H9 (cell line): ENCODE measurements at regions not wholly inside any gene's neighbourhood (a gene's known extent, or its start where the extent isn't known, plus 50 kb on each side); places are given as distances from the start of the nearest gene placed in this dataset.

ENCODE experiments used
- DNase-seq: peaks from one replicate; pipeline ENCODE4 v3.0.0-alpha.2; 2017
- H2AFZ ChIP-seq: one replicate; pipeline ENCODE4 v1.6.1; 2013; ENCODE audit warnings: mild to moderate bottlenecking, low read length, control low read depth, moderate library complexity
- H2AK5ac ChIP-seq: 2 replicates; pipeline ENCODE4 v1.6.1; 2013; ENCODE audit warnings: low read length, control low read depth, mixed read lengths; ENCODE audit not compliant: insufficient read length
- H2BK120ac ChIP-seq: one replicate; pipeline ENCODE4 v1.6.1; 2013; ENCODE audit warnings: low read depth, mild to moderate bottlenecking, low read length, control low read depth, inconsistent platforms; ENCODE audit not compliant: poor library complexity, severe bottlenecking
- H2BK12ac ChIP-seq: 2 replicates; pipeline ENCODE4 v1.6.1; 2013; ENCODE audit warnings: low read length, control low read depth, mixed read lengths, low read depth; ENCODE audit not compliant: insufficient read length
- H2BK15ac ChIP-seq: 2 replicates; pipeline ENCODE4 v1.6.1; 2013; ENCODE audit warnings: low read depth, low read length, control low read depth
- H2BK20ac ChIP-seq: one replicate; pipeline ENCODE4 v1.6.1; 2013; ENCODE audit warnings: low read depth, mild to moderate bottlenecking, low read length, control low read depth, inconsistent platforms; ENCODE audit not compliant: poor library complexity, severe bottlenecking
- H2BK5ac ChIP-seq: 2 replicates; pipeline ENCODE4 v1.6.1; 2013; ENCODE audit warnings: low read length, control low read depth, mixed read lengths; ENCODE audit not compliant: insufficient read length
- H3K14ac ChIP-seq: 2 replicates; pipeline ENCODE4 v1.6.1; 2013; ENCODE audit warnings: low read length, control low read depth; ENCODE audit not compliant: insufficient read depth
- H3K18ac ChIP-seq: 2 replicates; pipeline ENCODE4 v1.6.1; 2013; ENCODE audit warnings: low read depth, mild to moderate bottlenecking, mixed read lengths, low read length, control low read depth; ENCODE audit not compliant: insufficient read length
- H3K23ac ChIP-seq: 2 replicates; pipeline ENCODE4 v1.6.1; 2013; ENCODE audit warnings: low read length, control low read depth, mixed read lengths, low read depth; ENCODE audit not compliant: insufficient read length
- H3K23me2 ChIP-seq: 2 replicates; pipeline ENCODE4 v1.6.1; 2013; ENCODE audit warnings: low read depth, mild to moderate bottlenecking, mixed read lengths, low read length, control low read depth; ENCODE audit not compliant: insufficient read length, poor library complexity, severe bottlenecking
- H3K27ac ChIP-seq: 2 replicates; pipeline ENCODE4 v1.5.1; 2013; ENCODE audit warnings: low read length, control low read depth, mixed read lengths, low read depth; ENCODE audit not compliant: insufficient read length
- H3K27me3 ChIP-seq: 2 replicates; pipeline ENCODE4 v1.6.1; 2013; ENCODE audit warnings: low read length, control low read depth, inconsistent platforms; ENCODE audit not compliant: insufficient read depth
- H3K4ac ChIP-seq: 2 replicates; pipeline ENCODE4 v1.6.1; 2013; ENCODE audit warnings: low read depth, mild to moderate bottlenecking, control low read depth, inconsistent platforms, low read length, moderate library complexity
- H3K4me1 ChIP-seq: 2 replicates; pipeline ENCODE4 v1.6.1; 2013; ENCODE audit warnings: low read length, control low read depth, inconsistent platforms; ENCODE audit not compliant: insufficient read depth
- H3K4me2 ChIP-seq: 2 replicates; pipeline ENCODE4 v1.6.1; 2013; ENCODE audit warnings: low read length, control low read depth, mixed read lengths; ENCODE audit not compliant: insufficient read length, insufficient read depth
- H3K56ac ChIP-seq: 2 replicates; pipeline ENCODE4 v1.6.1; 2013; ENCODE audit warnings: low read depth, mild to moderate bottlenecking, mixed read lengths, low read length, control low read depth; ENCODE audit not compliant: insufficient read length
- H3K79me1 ChIP-seq: 2 replicates; pipeline ENCODE4 v1.6.1; 2013; ENCODE audit warnings: low read depth, mild to moderate bottlenecking, moderate library complexity, low read length, control low read depth, inconsistent platforms; ENCODE audit not compliant: insufficient read depth, poor library complexity, severe bottlenecking
- H3K79me2 ChIP-seq: 2 replicates; pipeline ENCODE4 v1.6.1; 2013; ENCODE audit warnings: low read length, control low read depth, inconsistent platforms; ENCODE audit not compliant: insufficient read depth
- H3K9ac ChIP-seq: 2 replicates; pipeline ENCODE4 v1.6.1; 2013; ENCODE audit warnings: low read length, control low read depth, mixed read lengths; ENCODE audit not compliant: insufficient read length; ENCODE audit errors: extremely low read depth
- H3K9me3 ChIP-seq: one replicate; pipeline ENCODE4 v1.6.1; 2013; ENCODE audit warnings: low read depth, low read length, inconsistent platforms; ENCODE audit not compliant: control insufficient read depth
- H3T11ph ChIP-seq: one replicate; pipeline ENCODE4 v1.6.1; 2013; ENCODE audit warnings: mild to moderate bottlenecking, low read length, control low read depth, inconsistent platforms
- H4K20me1 ChIP-seq: one replicate; pipeline ENCODE4 v1.6.1; 2013; ENCODE audit not compliant: control insufficient read depth, insufficient read length, insufficient read depth
- H4K5ac ChIP-seq: 2 replicates; pipeline ENCODE4 v1.6.1; 2013; ENCODE audit warnings: low read depth, mild to moderate bottlenecking, mixed read lengths, low read length, control low read depth; ENCODE audit not compliant: insufficient read length
- H4K8ac ChIP-seq: replicated peaks from 2 replicates; pipeline ENCODE4 v1.6.1; 2013; ENCODE audit warnings: low read length, control low read depth, mixed read lengths, low read depth; ENCODE audit not compliant: insufficient read length
- H4K91ac ChIP-seq: 2 replicates; pipeline ENCODE4 v1.6.1; 2013; ENCODE audit warnings: low read depth, mild to moderate bottlenecking, moderate library complexity, mixed read lengths, low read length, control low read depth; ENCODE audit not compliant: insufficient read length
- H3K27ac Mint-ChIP-seq, 3 experiments: 2 replicates in 2 of 3; 3 replicates in 1 of 3; pipeline ENCODE4 v1.8.0; 2020 to 2021; ENCODE audit warnings: mixed read lengths in 3 of 3, mild to moderate bottlenecking in 1 of 3, moderate library complexity in 1 of 3
- H3K27me3 Mint-ChIP-seq: 2 replicates; pipeline ENCODE4 v1.8.0; 2021; ENCODE audit warnings: low read depth, mild to moderate bottlenecking, moderate library complexity, mixed read lengths
- H3K36me3 Mint-ChIP-seq, 3 experiments: 2 replicates in 2 of 3; 3 replicates in 1 of 3; pipeline ENCODE4 v1.8.0; 2020 to 2021; ENCODE audit warnings: low read depth in 3 of 3, mixed read lengths in 3 of 3; ENCODE audit not compliant: insufficient read depth in 1 of 3
- H3K4me1 Mint-ChIP-seq, 2 experiments: 2 replicates each; pipeline ENCODE4 v1.8.0; 2020; ENCODE audit warnings: mixed read lengths in 2 of 2
- H3K4me3 Mint-ChIP-seq, 2 experiments: 2 replicates in 1 of 2; 3 replicates in 1 of 2; pipeline ENCODE4 v1.8.0; 2020 to 2021; ENCODE audit warnings: mild to moderate bottlenecking in 2 of 2, mixed read lengths in 2 of 2, moderate library complexity in 1 of 2
- H3K9me3 Mint-ChIP-seq, 2 experiments: 2 replicates in 1 of 2; 3 replicates in 1 of 2; pipeline ENCODE4 v1.8.0; 2020; ENCODE audit warnings: mild to moderate bottlenecking in 2 of 2, mixed read lengths in 2 of 2, moderate library complexity in 1 of 2
- CTCF ChIP-seq: fragments of 200-600 bp; sonication (generic); conservative IDR thresholded peaks from 3 replicates; pipeline ENCODE4 v1.8.0; 2021; ENCODE audit warnings: antibody characterized with exemption, mild to moderate bottlenecking
- WGBS: extraction: QIAGEN DNeasy Blood & Tissue Kit; methylation state at CpG from one replicate; pipeline ENCODE4 v1.1.7; 2013; ENCODE audit warnings: missing lambda C conversion rate, low lambda C conversion rate, mixed read lengths; ENCODE audit not compliant: insufficient read length; ENCODE audit errors: extremely low coverage; 5-methylcytosine and 5-hydroxymethylcytosine counted together

- Histone ChIP-seq H2BK15ac (no peak overlapping the region), H3K79me2 (no peaks in the 10 kb centered on the region), H3K4me2 (no peak overlapping the region), H3K79me1 (no peaks in the 10 kb centered on the region), H3K23me2 (no peaks in the 10 kb centered on the region), H3K23ac (no peak overlapping the region), H2AK5ac (no peak overlapping the region), H3K14ac (no peak overlapping the region), H3K27ac (no peak overlapping the region), H3K4me1 (no peaks in the 10 kb centered on the region), H2BK12ac (no peak overlapping the region), H2BK5ac (no peak overlapping the region), H2AFZ (no peak overlapping the region), H3K4ac (no peak overlapping the region), H2BK20ac (no peak overlapping the region), H3T11ph (no peak overlapping the region), H4K91ac (no peak overlapping the region), H4K8ac (no peak overlapping the region), H4K5ac (no peak overlapping the region), H4K20me1 (no peaks in the 10 kb centered on the region), H2BK120ac (no peak overlapping the region), H3K56ac (no peak overlapping the region), H3K27me3 (no peaks in the 10 kb centered on the region), H3K18ac (no peak overlapping the region), H3K9ac (no peak overlapping the region), H3K9me3 (no peaks in the 10 kb centered on the region)
- Mint-ChIP-seq H3K4me1 (no peaks in the 10 kb centered on the region), H3K4me3 (no peak overlapping the region), H3K36me3 (peaks cover under 1 to 8% (median 2%) of the 10 kb centered on the region in 3 experiments; a peak in 4 of 7 replicates), H3K27me3 (no peaks in the 10 kb centered on the region; the same call in 1 of the 2 replicates), H3K27ac (no peak overlapping the region), H3K9me3 (peaks cover under 1 to 3% of the 10 kb centered on the region in 2 experiments; a peak in 4 of 5 replicates)
- no peak for TF ChIP-seq CTCF
- no peak for DNase-seq
- WGBS: no CpG with 5 or more reads among the region's 1 CpG
Observed at GRCh38 chr14:87286826-87287225, 706.2 kb downstream of the GALC start.
